H9 (cell line): ENCODE measurements at regions not wholly inside any gene's neighbourhood (a gene's known extent, or its start where the extent isn't known, plus 50 kb on each side); places are given as distances from the start of the nearest gene placed in this dataset.
"Not testable (repeated sequence)": the region's sequence is repeated elsewhere in the genome, so short reads cannot be mapped to it uniquely, and the experiment has no call there.

Experiments
- DNase-seq: peaks from one replicate; pipeline ENCODE4 v3.0.0-alpha.2; 2017
- H2AFZ ChIP-seq: one replicate; pipeline ENCODE4 v1.6.1; 2013; ENCODE audit warnings: mild to moderate bottlenecking, low read length, control low read depth, moderate library complexity
- H2AK5ac ChIP-seq: 2 replicates; pipeline ENCODE4 v1.6.1; 2013; ENCODE audit warnings: low read length, control low read depth, mixed read lengths; ENCODE audit not compliant: insufficient read length
- H2BK120ac ChIP-seq: one replicate; pipeline ENCODE4 v1.6.1; 2013; ENCODE audit warnings: low read depth, mild to moderate bottlenecking, low read length, control low read depth, inconsistent platforms; ENCODE audit not compliant: poor library complexity, severe bottlenecking
- H2BK12ac ChIP-seq: 2 replicates; pipeline ENCODE4 v1.6.1; 2013; ENCODE audit warnings: low read length, control low read depth, mixed read lengths, low read depth; ENCODE audit not compliant: insufficient read length
- H2BK15ac ChIP-seq: 2 replicates; pipeline ENCODE4 v1.6.1; 2013; ENCODE audit warnings: low read depth, low read length, control low read depth
- H2BK20ac ChIP-seq: one replicate; pipeline ENCODE4 v1.6.1; 2013; ENCODE audit warnings: low read depth, mild to moderate bottlenecking, low read length, control low read depth, inconsistent platforms; ENCODE audit not compliant: poor library complexity, severe bottlenecking
- H2BK5ac ChIP-seq: 2 replicates; pipeline ENCODE4 v1.6.1; 2013; ENCODE audit warnings: low read length, control low read depth, mixed read lengths; ENCODE audit not compliant: insufficient read length
- H3K14ac ChIP-seq: 2 replicates; pipeline ENCODE4 v1.6.1; 2013; ENCODE audit warnings: low read length, control low read depth; ENCODE audit not compliant: insufficient read depth
- H3K18ac ChIP-seq: 2 replicates; pipeline ENCODE4 v1.6.1; 2013; ENCODE audit warnings: low read depth, mild to moderate bottlenecking, mixed read lengths, low read length, control low read depth; ENCODE audit not compliant: insufficient read length
- H3K23ac ChIP-seq: 2 replicates; pipeline ENCODE4 v1.6.1; 2013; ENCODE audit warnings: low read length, control low read depth, mixed read lengths, low read depth; ENCODE audit not compliant: insufficient read length
- H3K23me2 ChIP-seq: 2 replicates; pipeline ENCODE4 v1.6.1; 2013; ENCODE audit warnings: low read depth, mild to moderate bottlenecking, mixed read lengths, low read length, control low read depth; ENCODE audit not compliant: insufficient read length, poor library complexity, severe bottlenecking
- H3K27ac ChIP-seq: 2 replicates; pipeline ENCODE4 v1.5.1; 2013; ENCODE audit warnings: low read length, control low read depth, mixed read lengths, low read depth; ENCODE audit not compliant: insufficient read length
- H3K27me3 ChIP-seq: 2 replicates; pipeline ENCODE4 v1.6.1; 2013; ENCODE audit warnings: low read length, control low read depth, inconsistent platforms; ENCODE audit not compliant: insufficient read depth
- H3K4ac ChIP-seq: 2 replicates; pipeline ENCODE4 v1.6.1; 2013; ENCODE audit warnings: low read depth, mild to moderate bottlenecking, control low read depth, inconsistent platforms, low read length, moderate library complexity
- H3K4me1 ChIP-seq: 2 replicates; pipeline ENCODE4 v1.6.1; 2013; ENCODE audit warnings: low read length, control low read depth, inconsistent platforms; ENCODE audit not compliant: insufficient read depth
- H3K4me2 ChIP-seq: 2 replicates; pipeline ENCODE4 v1.6.1; 2013; ENCODE audit warnings: low read length, control low read depth, mixed read lengths; ENCODE audit not compliant: insufficient read length, insufficient read depth
- H3K56ac ChIP-seq: 2 replicates; pipeline ENCODE4 v1.6.1; 2013; ENCODE audit warnings: low read depth, mild to moderate bottlenecking, mixed read lengths, low read length, control low read depth; ENCODE audit not compliant: insufficient read length
- H3K79me1 ChIP-seq: 2 replicates; pipeline ENCODE4 v1.6.1; 2013; ENCODE audit warnings: low read depth, mild to moderate bottlenecking, moderate library complexity, low read length, control low read depth, inconsistent platforms; ENCODE audit not compliant: insufficient read depth, poor library complexity, severe bottlenecking
- H3K79me2 ChIP-seq: 2 replicates; pipeline ENCODE4 v1.6.1; 2013; ENCODE audit warnings: low read length, control low read depth, inconsistent platforms; ENCODE audit not compliant: insufficient read depth
- H3K9ac ChIP-seq: 2 replicates; pipeline ENCODE4 v1.6.1; 2013; ENCODE audit warnings: low read length, control low read depth, mixed read lengths; ENCODE audit not compliant: insufficient read length; ENCODE audit errors: extremely low read depth
- H3K9me3 ChIP-seq: one replicate; pipeline ENCODE4 v1.6.1; 2013; ENCODE audit warnings: low read depth, low read length, inconsistent platforms; ENCODE audit not compliant: control insufficient read depth
- H3T11ph ChIP-seq: one replicate; pipeline ENCODE4 v1.6.1; 2013; ENCODE audit warnings: mild to moderate bottlenecking, low read length, control low read depth, inconsistent platforms
- H4K20me1 ChIP-seq: one replicate; pipeline ENCODE4 v1.6.1; 2013; ENCODE audit not compliant: control insufficient read depth, insufficient read length, insufficient read depth
- H4K5ac ChIP-seq: 2 replicates; pipeline ENCODE4 v1.6.1; 2013; ENCODE audit warnings: low read depth, mild to moderate bottlenecking, mixed read lengths, low read length, control low read depth; ENCODE audit not compliant: insufficient read length
- H4K8ac ChIP-seq: replicated peaks from 2 replicates; pipeline ENCODE4 v1.6.1; 2013; ENCODE audit warnings: low read length, control low read depth, mixed read lengths, low read depth; ENCODE audit not compliant: insufficient read length
- H4K91ac ChIP-seq: 2 replicates; pipeline ENCODE4 v1.6.1; 2013; ENCODE audit warnings: low read depth, mild to moderate bottlenecking, moderate library complexity, mixed read lengths, low read length, control low read depth; ENCODE audit not compliant: insufficient read length
- H3K27ac Mint-ChIP-seq, 3 experiments: 2 replicates in 2 of 3; 3 replicates in 1 of 3; pipeline ENCODE4 v1.8.0; 2020 to 2021; ENCODE audit warnings: mixed read lengths in 3 of 3, mild to moderate bottlenecking in 1 of 3, moderate library complexity in 1 of 3
- H3K27me3 Mint-ChIP-seq: 2 replicates; pipeline ENCODE4 v1.8.0; 2021; ENCODE audit warnings: low read depth, mild to moderate bottlenecking, moderate library complexity, mixed read lengths
- H3K36me3 Mint-ChIP-seq, 3 experiments: 2 replicates in 2 of 3; 3 replicates in 1 of 3; pipeline ENCODE4 v1.8.0; 2020 to 2021; ENCODE audit warnings: low read depth in 3 of 3, mixed read lengths in 3 of 3; ENCODE audit not compliant: insufficient read depth in 1 of 3
- H3K4me1 Mint-ChIP-seq, 2 experiments: 2 replicates each; pipeline ENCODE4 v1.8.0; 2020; ENCODE audit warnings: mixed read lengths in 2 of 2
- H3K4me3 Mint-ChIP-seq, 2 experiments: 2 replicates in 1 of 2; 3 replicates in 1 of 2; pipeline ENCODE4 v1.8.0; 2020 to 2021; ENCODE audit warnings: mild to moderate bottlenecking in 2 of 2, mixed read lengths in 2 of 2, moderate library complexity in 1 of 2
- H3K9me3 Mint-ChIP-seq, 2 experiments: 2 replicates in 1 of 2; 3 replicates in 1 of 2; pipeline ENCODE4 v1.8.0; 2020; ENCODE audit warnings: mild to moderate bottlenecking in 2 of 2, mixed read lengths in 2 of 2, moderate library complexity in 1 of 2
- WGBS: extraction: QIAGEN DNeasy Blood & Tissue Kit; methylation state at CpG from one replicate; pipeline ENCODE4 v1.1.7; 2013; ENCODE audit warnings: missing lambda C conversion rate, low lambda C conversion rate, mixed read lengths; ENCODE audit not compliant: insufficient read length; ENCODE audit errors: extremely low coverage; 5-methylcytosine and 5-hydroxymethylcytosine counted together
- TF ChIP-seq, protein P1 (sequence below): fragments of 200-600 bp; sonication (generic); conservative IDR thresholded peaks from 3 replicates; pipeline ENCODE4 v1.8.0; 2021; ENCODE audit warnings: antibody characterized with exemption, mild to moderate bottlenecking

GRCh38 chr5:153276151-153276550 is 214.3 kb upstream of the GRIA1 start:
- Histone ChIP-seq H3K4ac (no peak overlapping the region), H4K8ac (no peak overlapping the region), H3K23ac (no peak overlapping the region), H3K27ac (no peak overlapping the region), H2BK15ac (no peak overlapping the region), H4K91ac (no peak overlapping the region), H3K14ac (no peak overlapping the region), H3K4me1 (no peaks in the 10 kb centered on the region), H2AFZ (no peak overlapping the region), H3K79me2 (no peaks in the 10 kb centered on the region), H3K79me1 (no peaks in the 10 kb centered on the region), H4K20me1 (no peaks in the 10 kb centered on the region), H2BK12ac (no peak overlapping the region), H3K4me2 (no peak overlapping the region), H2BK120ac (no peak overlapping the region), H4K5ac (no peak overlapping the region), H3T11ph (no peak overlapping the region), H2AK5ac (no peak overlapping the region), H2BK5ac (no peak overlapping the region), H3K9ac (no peak overlapping the region), H3K56ac (no peak overlapping the region), H3K9me3 (no peaks in the 10 kb centered on the region), H3K23me2 (no peaks in the 10 kb centered on the region), H3K18ac (no peak overlapping the region), H2BK20ac (no peak overlapping the region), H3K27me3 (no peaks in the 10 kb centered on the region)
- Mint-ChIP-seq H3K36me3 (no peaks in the 10 kb centered on the region), H3K27ac (no peak overlapping the region), H3K4me1 (peaks cover 3 to 4% of the 10 kb centered on the region in 2 experiments; a peak in 2 of 4 replicates), H3K27me3 (no peaks in the 10 kb centered on the region), H3K4me3 (no peak overlapping the region), H3K9me3 (no peaks in the 10 kb centered on the region)
- no CpG with 5 or more reads among the region's 4 CpGs for WGBS
- peak; percentile 44 for DNase-seq
- TF ChIP-seq, protein P1, sequence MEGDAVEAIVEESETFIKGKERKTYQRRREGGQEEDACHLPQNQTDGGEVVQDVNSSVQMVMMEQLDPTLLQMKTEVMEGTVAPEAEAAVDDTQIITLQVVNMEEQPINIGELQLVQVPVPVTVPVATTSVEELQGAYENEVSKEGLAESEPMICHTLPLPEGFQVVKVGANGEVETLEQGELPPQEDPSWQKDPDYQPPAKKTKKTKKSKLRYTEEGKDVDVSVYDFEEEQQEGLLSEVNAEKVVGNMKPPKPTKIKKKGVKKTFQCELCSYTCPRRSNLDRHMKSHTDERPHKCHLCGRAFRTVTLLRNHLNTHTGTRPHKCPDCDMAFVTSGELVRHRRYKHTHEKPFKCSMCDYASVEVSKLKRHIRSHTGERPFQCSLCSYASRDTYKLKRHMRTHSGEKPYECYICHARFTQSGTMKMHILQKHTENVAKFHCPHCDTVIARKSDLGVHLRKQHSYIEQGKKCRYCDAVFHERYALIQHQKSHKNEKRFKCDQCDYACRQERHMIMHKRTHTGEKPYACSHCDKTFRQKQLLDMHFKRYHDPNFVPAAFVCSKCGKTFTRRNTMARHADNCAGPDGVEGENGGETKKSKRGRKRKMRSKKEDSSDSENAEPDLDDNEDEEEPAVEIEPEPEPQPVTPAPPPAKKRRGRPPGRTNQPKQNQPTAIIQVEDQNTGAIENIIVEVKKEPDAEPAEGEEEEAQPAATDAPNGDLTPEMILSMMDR, result no peak

DNA sequence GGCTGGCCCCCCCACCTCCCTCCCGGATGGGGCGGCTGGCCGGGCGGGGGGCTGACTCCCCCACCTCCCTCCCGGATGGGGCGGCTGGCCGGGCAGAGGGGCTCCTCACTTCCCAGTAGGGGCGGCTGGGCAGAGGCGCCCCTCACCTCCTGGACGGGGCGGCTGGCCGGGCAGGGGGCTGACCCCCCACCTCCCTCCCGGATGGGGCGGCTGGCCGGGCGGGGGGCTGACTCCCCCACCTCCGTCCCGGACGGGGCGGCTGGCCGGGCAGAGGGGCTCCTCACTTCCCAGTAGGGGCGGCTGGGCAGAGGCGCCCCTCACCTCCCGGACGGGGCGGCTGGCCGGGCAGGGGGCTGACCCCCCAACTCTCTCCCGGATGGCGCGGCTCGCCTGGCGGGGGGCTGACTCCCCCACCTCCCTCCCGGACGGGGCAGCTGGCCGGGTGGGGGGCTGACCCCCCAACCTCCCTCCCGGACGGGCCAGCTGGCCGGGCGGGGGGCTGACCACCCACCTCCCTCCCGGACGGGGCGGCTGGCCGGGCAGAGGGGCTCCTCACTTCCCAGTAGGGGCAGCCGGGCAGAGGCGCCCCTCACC is 194.1 kb upstream of the GRIA1 start:
- H2AFZ ChIP-seq, H3K27ac ChIP-seq, H4K5ac ChIP-seq, H3K23me2 ChIP-seq, H3K27me3 ChIP-seq, H3K4me1 ChIP-seq, H2AK5ac ChIP-seq, H3K79me2 ChIP-seq, H3K27ac Mint-ChIP-seq, H4K20me1 ChIP-seq, H2BK5ac ChIP-seq, H4K8ac ChIP-seq, H2BK12ac ChIP-seq, H3K56ac ChIP-seq, H3T11ph ChIP-seq, H3K4ac ChIP-seq, H3K4me1 Mint-ChIP-seq, H3K4me2 ChIP-seq, H3K9ac ChIP-seq, H4K91ac ChIP-seq, DNase-seq, H2BK20ac ChIP-seq, H3K4me3 Mint-ChIP-seq, H3K18ac ChIP-seq, H3K23ac ChIP-seq, H3K27me3 Mint-ChIP-seq, H3K79me1 ChIP-seq, H2BK15ac ChIP-seq, H3K14ac ChIP-seq, H2BK120ac ChIP-seq, H3K9me3 ChIP-seq: not testable (repeated sequence)
- peaks cover 15 to 41% (median 23%) of the 10 kb centered on the region in 3 experiments for H3K36me3 Mint-ChIP-seq
- no CpG with 5 or more reads among the region's 45 CpGs for WGBS
- H3K9me3 Mint-ChIP-seq, result peaks cover 25 to 43% of the 10 kb centered on the region in 2 experiments
